Adipocyte (in vitro differentiated cells): ENCODE measurements at regions not wholly inside any gene's neighbourhood (a gene's known extent, or its start where the extent isn't known, plus 50 kb on each side); places are given as distances from the start of the nearest gene placed in this dataset.

Source experiments
- DNase-seq: peaks from one replicate; pipeline ENCODE4 v3.0.0-alpha.2; 2015; ENCODE audit warnings: low read depth
- H3K27me3 ChIP-seq: replicated peaks from 2 replicates; pipeline ENCODE4 v1.7.0; 2013; ENCODE audit warnings: mild to moderate bottlenecking, low read length, moderate library complexity; ENCODE audit not compliant: control insufficient read depth, insufficient read depth
- H3K36me3 ChIP-seq: 2 replicates; pipeline ENCODE4 v1.7.0; 2013; ENCODE audit warnings: low read length, mild to moderate bottlenecking, moderate library complexity; ENCODE audit not compliant: control insufficient read depth, insufficient read depth, severe bottlenecking
- H3K4me1 ChIP-seq: 2 replicates; pipeline ENCODE4 v1.7.0; 2013; ENCODE audit warnings: mild to moderate bottlenecking, low read length, moderate library complexity; ENCODE audit not compliant: control insufficient read depth, insufficient read depth
- H3K4me3 ChIP-seq: 2 replicates; pipeline ENCODE4 v1.7.0; 2013; ENCODE audit warnings: mild to moderate bottlenecking, low read length, moderate library complexity
- H3K9ac ChIP-seq: 2 replicates; pipeline ENCODE4 v1.7.0; 2013; ENCODE audit warnings: mild to moderate bottlenecking, low read length, moderate library complexity
- H3K9me3 ChIP-seq: 2 replicates; pipeline ENCODE4 v1.7.0; 2013; ENCODE audit warnings: mild to moderate bottlenecking, low read length, moderate library complexity; ENCODE audit not compliant: control insufficient read depth

GRCh38 chr20:24081077-24081476 is 92.5 kb upstream of the GGTLC1 start:
- no peak for DNase-seq
- H3K4me1 ChIP-seq, result no peaks in the 10 kb centered on the region
- no peak overlapping the region for H3K4me3 ChIP-seq
- H3K9ac ChIP-seq, result no peak overlapping the region
- H3K27me3 ChIP-seq, result peaks cover 23% of the 10 kb centered on the region
- H3K36me3 ChIP-seq, result no peaks in the 10 kb centered on the region
- H3K9me3 ChIP-seq, result no peaks in the 10 kb centered on the region

GRCh38 chr20:24079661-24080412 is 91.3 kb upstream of the GGTLC1 start:
- Histone ChIP-seq H3K36me3 (no peaks in the 10 kb centered on the region), H3K9ac (no peak overlapping the region), H3K4me3 (no peak overlapping the region), H3K4me1 (no peaks in the 10 kb centered on the region), H3K9me3 (no peaks in the 10 kb centered on the region), H3K27me3 (peaks cover 30% of the 10 kb centered on the region)
- DNase-seq, result no peak

- DNase-seq, result no peak
- Histone ChIP-seq H3K9me3 (no peaks in the 10 kb centered on the region), H3K4me1 (no peaks in the 10 kb centered on the region), H3K36me3 (no peaks in the 10 kb centered on the region), H3K27me3 (peaks cover 27% of the 10 kb centered on the region), H3K4me3 (no peak overlapping the region), H3K9ac (no peak overlapping the region)
These were observed 88.6 kb upstream of the GGTLC1 start for GRCh38 chr20:24077145-24077544.

GRCh38 chr20:24070679-24071078 is 82.1 kb upstream of the GGTLC1 start:
- Histone ChIP-seq H3K27me3 (peaks cover 26% of the 10 kb centered on the region), H3K9me3 (peaks cover 30% of the 10 kb centered on the region), H3K9ac (no peak overlapping the region), H3K36me3 (no peaks in the 10 kb centered on the region), H3K4me1 (no peaks in the 10 kb centered on the region), H3K4me3 (no peak overlapping the region)
- no peak for DNase-seq

GRCh38 chr20:24066076-24066700 is 77.6 kb upstream of the GGTLC1 start:
- no peaks in the 10 kb centered on the region for H3K4me1 ChIP-seq
- no peaks in the 10 kb centered on the region for H3K36me3 ChIP-seq
- H3K9ac ChIP-seq, result no peak overlapping the region
- no peak for DNase-seq
- no peak overlapping the region for H3K4me3 ChIP-seq
- H3K9me3 ChIP-seq, result peaks cover 21% of the 10 kb centered on the region
- peaks cover 23% of the 10 kb centered on the region for H3K27me3 ChIP-seq

- Histone ChIP-seq H3K36me3 (no peaks in the 10 kb centered on the region), H3K4me1 (no peaks in the 10 kb centered on the region), H3K9me3 (peaks cover 11% of the 10 kb centered on the region), H3K4me3 (no peak overlapping the region), H3K9ac (no peak overlapping the region), H3K27me3 (peaks cover 23% of the 10 kb centered on the region)
- no peak for DNase-seq
These were observed 76.3 kb upstream of the GGTLC1 start for GRCh38 chr20:24064915-24065314.

GRCh38 chr20:24064092-24064491 is 75.5 kb upstream of the GGTLC1 start:
- no peaks in the 10 kb centered on the region for H3K4me1 ChIP-seq
- no peak overlapping the region for H3K9ac ChIP-seq
- H3K9me3 ChIP-seq, result peaks cover 10% of the 10 kb centered on the region
- H3K36me3 ChIP-seq, result no peaks in the 10 kb centered on the region
- H3K27me3 ChIP-seq, result peaks cover 23% of the 10 kb centered on the region
- DNase-seq, result no peak
- no peak overlapping the region for H3K4me3 ChIP-seq

- Histone ChIP-seq H3K9ac (no peak overlapping the region), H3K4me3 (no peak overlapping the region), H3K36me3 (no peaks in the 10 kb centered on the region), H3K4me1 (no peaks in the 10 kb centered on the region), H3K9me3 (peaks cover 1% of the 10 kb centered on the region), H3K27me3 (peaks cover 18% of the 10 kb centered on the region)
- DNase-seq, result no peak
These were observed 74.5 kb upstream of the GGTLC1 start for GRCh38 chr20:24063100-24063499.

GRCh38 chr20:24060851-24061590 is 72.4 kb upstream of the GGTLC1 start:
- Histone ChIP-seq H3K4me3 (no peak overlapping the region), H3K4me1 (no peaks in the 10 kb centered on the region), H3K9ac (no peak overlapping the region), H3K27me3 (peaks cover 12% of the 10 kb centered on the region), H3K9me3 (no peaks in the 10 kb centered on the region), H3K36me3 (no peaks in the 10 kb centered on the region)
- no peak for DNase-seq

- no peaks in the 10 kb centered on the region for H3K27me3 ChIP-seq
- H3K4me1 ChIP-seq, result no peaks in the 10 kb centered on the region
- H3K4me3 ChIP-seq, result no peak overlapping the region
- H3K36me3 ChIP-seq, result no peaks in the 10 kb centered on the region
- DNase-seq, result no peak
- no peaks in the 10 kb centered on the region for H3K9me3 ChIP-seq
- no peak overlapping the region for H3K9ac ChIP-seq
These were observed 70.6 kb upstream of the GGTLC1 start for GRCh38 chr20:24059174-24059573.

- H3K9me3 ChIP-seq, result no peaks in the 10 kb centered on the region
- no peak overlapping the region for H3K4me3 ChIP-seq
- peaks cover 11% of the 10 kb centered on the region for H3K27me3 ChIP-seq
- H3K4me1 ChIP-seq, result no peaks in the 10 kb centered on the region
- no peak overlapping the region for H3K9ac ChIP-seq
- no peak for DNase-seq
- H3K36me3 ChIP-seq, result no peaks in the 10 kb centered on the region
These were observed 67.9 kb upstream of the GGTLC1 start for GRCh38 chr20:24056491-24056890.
